ENCODE measurements at regions not wholly inside any gene's neighbourhood (a gene's known extent, or its start where the extent isn't known, plus 50 kb on each side); places are given as distances from the start of the nearest gene placed in this dataset.

DNA sequence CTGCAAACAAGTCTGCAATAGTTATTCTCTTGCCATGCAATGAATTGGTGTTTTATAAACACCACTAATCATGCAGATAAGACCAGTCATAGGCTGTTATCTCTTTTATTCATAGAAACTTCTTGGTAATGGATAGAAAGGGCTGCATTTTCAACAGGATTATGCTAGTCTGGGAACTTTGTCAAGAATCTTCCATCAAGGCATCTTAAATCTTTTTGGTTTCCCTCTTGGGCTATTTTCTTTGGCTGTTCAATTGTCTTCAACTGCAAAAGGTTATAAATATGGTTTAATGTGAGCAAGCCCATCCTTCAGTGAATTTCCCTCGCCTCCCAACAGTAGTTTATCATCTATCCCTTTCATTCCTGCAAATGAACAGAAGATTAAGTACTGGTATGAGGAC, 59.0 kb upstream of the MINAR1 start:
- no peak for DNase-seq

DNA sequence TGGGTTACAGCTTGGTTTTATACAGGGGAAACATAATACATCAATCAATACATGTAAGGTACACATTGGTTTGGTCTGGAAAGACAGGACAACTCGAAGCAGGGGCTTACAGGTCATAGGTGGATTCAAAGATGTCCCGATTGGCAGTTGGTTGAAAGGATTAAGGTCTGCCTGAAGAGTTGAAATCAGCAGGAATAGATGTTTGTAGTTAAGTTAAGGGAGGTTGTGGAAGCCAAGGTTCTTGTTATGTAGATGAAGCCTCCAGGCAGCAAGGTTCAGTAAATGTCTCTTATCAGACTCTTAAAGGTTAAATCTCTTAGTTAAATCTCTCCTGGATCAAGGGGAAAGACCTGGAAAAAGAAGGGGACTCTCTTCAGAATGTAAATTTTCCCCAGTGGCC, 58.4 kb upstream of the MINAR1 start:
- DNase-seq, result no peak

DNA sequence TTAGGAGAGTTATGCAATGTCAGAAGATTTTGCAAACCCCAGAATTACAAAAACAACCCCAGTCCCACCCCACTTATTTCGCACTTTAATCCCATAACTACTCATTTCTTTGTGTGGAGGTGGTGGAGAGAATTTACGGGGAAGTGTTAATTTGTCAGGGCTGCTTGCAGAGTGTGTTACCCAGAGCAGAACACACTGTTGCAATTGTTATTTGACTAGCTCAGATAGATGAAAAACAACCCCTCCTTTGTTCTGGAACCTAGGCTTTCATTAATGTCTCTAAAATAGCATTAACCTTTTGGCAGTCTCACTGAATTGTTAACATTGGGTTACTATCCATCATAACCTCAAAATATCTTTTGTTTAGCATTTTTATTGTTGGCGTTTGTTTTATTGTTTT, 55.8 kb upstream of the MINAR1 start:
- DNase-seq, result no peak

DNA sequence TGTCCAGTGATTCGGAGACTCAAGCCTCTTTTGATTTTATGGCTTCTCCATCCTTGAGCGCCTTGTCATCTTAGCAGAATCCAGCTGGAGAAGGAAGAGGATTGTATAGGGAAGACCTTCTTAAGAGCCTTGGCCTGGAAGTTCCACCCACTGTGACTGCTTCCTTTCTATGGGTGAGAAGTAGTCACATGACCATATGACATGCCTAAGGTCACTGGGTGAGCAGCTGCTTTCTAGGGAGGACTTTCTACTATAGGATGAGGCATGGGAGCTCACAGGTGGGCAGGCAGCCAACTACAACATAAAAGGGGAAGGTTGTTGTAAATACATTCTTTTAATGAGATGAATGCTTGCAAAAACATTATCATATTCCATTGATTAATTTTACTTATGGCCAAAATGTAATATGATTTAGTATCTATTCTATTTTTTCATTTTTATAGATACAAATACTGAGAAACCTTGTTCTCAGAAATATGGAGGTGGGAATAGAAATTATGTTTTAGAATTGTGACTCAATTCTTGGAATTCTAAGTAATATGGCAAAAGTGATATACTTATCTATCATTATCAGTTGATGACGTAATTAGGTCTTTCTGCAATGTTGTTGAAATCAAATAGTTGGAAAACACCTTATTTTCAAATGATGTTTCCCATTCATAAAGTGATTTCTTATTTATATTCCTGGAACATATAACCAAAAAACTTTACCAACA, 53.6 kb upstream of the MINAR1 start:
- no peak for DNase-seq

DNA sequence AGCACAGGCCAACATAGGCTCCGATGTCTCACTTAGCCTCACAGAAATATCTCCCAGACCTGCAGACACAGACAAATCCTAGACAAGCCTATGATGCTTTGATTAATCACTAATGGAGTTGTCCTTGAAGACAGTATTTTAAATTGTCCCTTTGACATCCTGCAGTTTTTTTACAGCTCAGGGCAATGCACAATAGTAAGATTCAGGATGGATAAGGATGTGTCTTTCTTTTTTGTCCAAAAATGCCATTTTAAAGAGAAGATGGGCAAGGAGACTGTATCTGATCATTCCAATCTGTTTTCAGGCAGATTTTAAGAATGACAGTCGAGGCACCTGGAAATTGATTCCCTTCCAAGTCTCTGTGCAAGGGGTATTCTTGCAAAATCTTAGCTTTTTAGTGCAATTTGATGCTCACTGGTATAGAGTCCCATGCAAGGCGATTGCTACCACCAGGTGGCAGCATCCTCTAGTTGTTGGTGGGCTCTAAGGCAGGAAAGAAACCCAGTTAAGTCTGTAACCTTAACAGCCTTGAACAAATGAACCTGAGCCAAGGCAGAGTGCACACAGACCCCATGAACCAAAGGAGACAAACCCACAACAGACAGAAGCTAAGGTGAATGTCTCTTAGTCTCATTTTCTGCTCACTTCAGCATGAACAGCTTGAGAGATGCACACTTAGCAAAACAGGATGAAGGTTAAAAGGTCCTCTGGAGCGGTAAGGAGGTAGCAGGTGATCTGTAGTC, 51.2 kb upstream of the MINAR1 start:
- DNase-seq, result peak; percentile 36

DNA sequence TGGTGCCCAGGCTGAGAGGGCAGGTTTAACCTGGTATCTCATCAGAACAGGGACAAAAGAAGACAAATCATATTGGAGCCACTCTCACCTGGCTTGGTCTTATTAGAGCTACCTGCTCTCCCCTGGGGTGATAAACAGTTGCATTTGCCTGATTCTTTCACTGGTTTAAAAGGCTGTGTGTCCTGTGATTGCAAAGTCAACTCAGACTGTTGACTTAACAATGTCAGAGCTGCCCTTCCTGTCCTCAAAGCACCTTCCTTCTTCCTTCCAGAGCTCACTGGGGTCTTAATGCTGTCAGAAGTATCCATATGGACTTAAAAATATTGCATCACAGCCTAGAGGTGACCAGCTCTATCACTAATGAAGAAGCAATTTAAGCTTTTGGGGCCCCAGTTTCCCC, 50.5 kb upstream of the MINAR1 start:
- DNase-seq, result no peak
